ENCODE measurements at regions not wholly inside any gene's neighbourhood (a gene's known extent, or its start where the extent isn't known, plus 50 kb on each side); places are given as distances from the start of the nearest gene placed in this dataset.

DNA sequence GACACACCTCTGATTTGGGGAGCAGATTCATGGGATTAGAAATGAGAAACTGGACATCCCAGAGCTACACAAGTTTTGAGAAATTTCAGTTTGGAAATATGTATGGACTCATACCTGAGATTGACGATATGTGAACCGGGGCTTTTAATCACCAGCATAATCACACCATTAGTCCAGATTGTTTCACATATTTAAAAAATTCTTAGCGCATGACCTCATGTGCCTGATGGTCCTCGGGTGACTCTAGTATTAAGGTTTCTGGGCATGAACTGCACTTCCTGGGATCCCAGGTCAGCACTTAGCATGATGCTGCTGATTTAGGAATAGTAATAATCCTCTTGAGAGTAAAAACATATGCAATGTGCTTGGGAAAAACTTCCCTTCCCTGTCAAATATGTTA, 91.9 kb upstream of the BCOR start:
- no peak overlapping the region for H3K27ac ChIP-seq
- H3K4me1 ChIP-seq (replicated peaks in 1 of 2): no peaks in the 10 kb centered on the region
- no peak for DNase-seq
- H3K4me3 ChIP-seq: no peak overlapping the region
- intact Hi-C loops (cut with DNase I): loop anchor here in 1 of 2 donors (10.0 kb wide), 1 partner anchor 55 kb away; no protein-coding TSS in a partner anchor
- 71 to 86% (median 80%) methylated on average over 4 of the region's 4 CpGs; no CpG with 5 or more reads in 1 of the 4 donors for WGBS, 4 donors
- no peaks in the 10 kb centered on the region for H3K36me3 ChIP-seq (replicated peaks in 1 of 2)
- peaks cover 0 to 6% (median 0%) of the 10 kb centered on the region in 3 donors for H3K9me3 ChIP-seq (replicated peaks in 1 of 3)
- no peaks in the 10 kb centered on the region for H3K27me3 ChIP-seq
- no peak for TF ChIP-seq POLR2A (IDR thresholded peaks at IDR 0.05)
- TF ChIP-seq, protein P1, sequence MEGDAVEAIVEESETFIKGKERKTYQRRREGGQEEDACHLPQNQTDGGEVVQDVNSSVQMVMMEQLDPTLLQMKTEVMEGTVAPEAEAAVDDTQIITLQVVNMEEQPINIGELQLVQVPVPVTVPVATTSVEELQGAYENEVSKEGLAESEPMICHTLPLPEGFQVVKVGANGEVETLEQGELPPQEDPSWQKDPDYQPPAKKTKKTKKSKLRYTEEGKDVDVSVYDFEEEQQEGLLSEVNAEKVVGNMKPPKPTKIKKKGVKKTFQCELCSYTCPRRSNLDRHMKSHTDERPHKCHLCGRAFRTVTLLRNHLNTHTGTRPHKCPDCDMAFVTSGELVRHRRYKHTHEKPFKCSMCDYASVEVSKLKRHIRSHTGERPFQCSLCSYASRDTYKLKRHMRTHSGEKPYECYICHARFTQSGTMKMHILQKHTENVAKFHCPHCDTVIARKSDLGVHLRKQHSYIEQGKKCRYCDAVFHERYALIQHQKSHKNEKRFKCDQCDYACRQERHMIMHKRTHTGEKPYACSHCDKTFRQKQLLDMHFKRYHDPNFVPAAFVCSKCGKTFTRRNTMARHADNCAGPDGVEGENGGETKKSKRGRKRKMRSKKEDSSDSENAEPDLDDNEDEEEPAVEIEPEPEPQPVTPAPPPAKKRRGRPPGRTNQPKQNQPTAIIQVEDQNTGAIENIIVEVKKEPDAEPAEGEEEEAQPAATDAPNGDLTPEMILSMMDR (IDR thresholded peaks at IDR 0.05): no peak

DNA sequence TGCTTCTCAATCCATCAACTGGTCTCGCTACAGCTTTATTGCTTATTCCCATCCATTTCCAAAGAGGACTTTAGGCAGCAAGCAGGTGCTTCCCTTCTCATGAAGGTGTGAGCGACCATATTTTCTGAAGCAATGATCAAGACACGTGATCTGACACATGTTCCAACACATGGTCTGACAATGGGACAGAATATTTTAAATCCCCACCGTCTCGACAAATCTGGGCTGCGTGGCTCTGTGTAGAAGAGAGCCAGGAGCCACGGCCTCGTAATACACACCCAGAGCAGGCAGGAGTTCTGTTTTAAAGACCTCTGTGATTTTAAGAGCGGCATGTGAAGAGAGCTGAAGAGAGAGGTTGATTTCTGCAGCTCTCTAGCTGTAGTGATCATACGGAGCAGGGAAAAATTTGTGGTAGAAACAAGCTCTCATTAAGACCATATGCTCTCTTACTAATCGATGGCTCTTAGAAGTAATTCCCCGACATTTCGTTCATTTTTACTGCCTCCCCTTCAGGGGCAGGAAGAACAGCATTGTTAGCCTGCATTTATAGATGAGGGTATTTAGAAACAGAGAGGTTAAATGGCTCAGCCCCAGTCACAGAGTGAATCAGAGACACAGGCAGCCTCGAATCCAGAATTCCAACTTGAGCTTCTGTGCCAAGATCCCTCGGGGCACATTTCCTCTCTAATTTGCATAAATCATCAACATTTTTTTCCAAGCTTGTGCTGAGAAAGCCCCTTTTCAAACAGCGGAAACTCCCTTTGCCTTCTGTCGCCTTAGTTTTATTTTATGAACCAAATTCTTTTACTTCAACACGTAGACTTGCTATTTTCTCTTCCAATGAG, 91.0 kb upstream of the BCOR start:
- TF ChIP-seq POLR2A (IDR thresholded peaks at IDR 0.05): no peak
- TF ChIP-seq, protein P1 (IDR thresholded peaks at IDR 0.05): no peak
- H3K9me3 ChIP-seq (replicated peaks in 1 of 3): peaks cover 0 to 6% (median 0%) of the 10 kb centered on the region in 3 donors
- no peaks in the 10 kb centered on the region for H3K27me3 ChIP-seq
- H3K4me1 ChIP-seq (replicated peaks in 1 of 2): no peaks in the 10 kb centered on the region
- no peak for DNase-seq
- no peak overlapping the region for H3K4me3 ChIP-seq
- intact Hi-C loops (cut with DNase I): loop anchor here in 1 of 2 donors (10.0 kb wide), 1 partner anchor 56 kb away; no protein-coding TSS in a partner anchor
- 72 to 78% (median 75%) methylated on average over 17 to 18 of the region's 18 CpGs for WGBS, 4 donors
- H3K27ac ChIP-seq: no peak overlapping the region
- H3K36me3 ChIP-seq (replicated peaks in 1 of 2): no peaks in the 10 kb centered on the region

DNA sequence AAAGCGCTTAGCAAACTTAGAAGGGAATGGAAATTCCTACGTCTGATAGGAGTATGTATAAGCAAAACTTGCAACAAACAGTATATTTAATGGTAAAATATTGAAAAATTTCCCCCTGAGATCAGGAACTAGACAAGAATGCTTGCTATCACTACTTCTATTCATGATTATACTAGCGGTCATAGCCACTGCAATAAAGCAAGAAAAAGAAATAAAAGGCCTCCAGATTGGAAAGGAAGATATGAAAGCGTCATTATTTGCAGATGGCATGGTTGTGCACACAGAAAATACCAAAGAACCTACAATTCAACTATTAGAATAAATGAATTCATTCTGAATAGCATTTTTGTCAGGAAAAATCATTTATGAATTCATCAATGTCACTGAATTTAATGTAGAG, 87.2 kb upstream of the BCOR start:
- Histone ChIP-seq H3K4me1 (replicated peaks in 1 of 2) (no peaks in the 10 kb centered on the region), H3K9me3 (replicated peaks in 1 of 3) (peaks cover 0 to 6% (median 0%) of the 10 kb centered on the region in 3 donors), H3K27ac (no peak overlapping the region), H3K27me3 (peaks cover 2% of the 10 kb centered on the region), H3K4me3 (no peak overlapping the region), H3K36me3 (replicated peaks in 1 of 2) (no peaks in the 10 kb centered on the region)
- intact Hi-C loops (cut with DNase I): loop anchor here in 1 of 2 donors (10.0 kb wide), 1 partner anchor 60 kb away; no protein-coding TSS in a partner anchor
- 86 to 97% (median 91%) methylated on average over 4 of the region's 4 CpGs for WGBS, 4 donors
- DNase-seq: no peak
- TF ChIP-seq, protein P1 (IDR thresholded peaks at IDR 0.05): no peak
- TF ChIP-seq POLR2A (IDR thresholded peaks at IDR 0.05): no peak

DNA sequence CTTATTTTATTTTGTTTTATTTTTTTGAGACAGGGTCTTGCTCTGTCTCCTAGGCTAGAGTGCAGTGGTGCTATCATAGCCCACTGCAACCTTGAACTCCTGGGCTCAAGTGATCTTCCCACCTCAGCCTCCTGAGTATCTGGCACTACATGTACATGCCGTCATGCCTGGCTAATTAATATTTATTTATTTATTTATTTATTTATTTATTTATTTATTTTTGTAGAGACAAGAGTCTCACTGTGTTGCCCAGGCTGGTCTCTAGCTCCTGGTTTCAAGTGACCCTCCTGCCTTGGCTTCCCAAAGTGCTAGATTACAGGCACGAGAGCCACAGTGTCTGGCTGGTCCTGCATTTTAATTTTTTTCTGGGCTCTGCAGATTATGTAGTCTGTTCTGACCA, 84.9 kb upstream of the BCOR start:
- Histone ChIP-seq H3K4me1 (replicated peaks in 1 of 2) (no peaks in the 10 kb centered on the region), H3K36me3 (replicated peaks in 1 of 2) (no peaks in the 10 kb centered on the region), H3K9me3 (replicated peaks in 1 of 3) (peaks cover 0 to 6% (median 0%) of the 10 kb centered on the region in 3 donors), H3K27ac (no peak overlapping the region), H3K4me3 (no peak overlapping the region), H3K27me3 (peaks cover 5% of the 10 kb centered on the region)
- DNase-seq: no peak
- TF ChIP-seq POLR2A (IDR thresholded peaks at IDR 0.05): no peak
- TF ChIP-seq, protein P1 (IDR thresholded peaks at IDR 0.05): no peak
- 66 to 81% (median 80%) methylated on average over 2 of the region's 2 CpGs for WGBS, 4 donors
- intact Hi-C loops (cut with DNase I): loop anchor here in 1 of 2 donors (10.0 kb wide), 1 partner anchor 62 kb away; no protein-coding TSS in a partner anchor

All from adrenal gland (tissue), 9 donors.